SK-N-SH (cell line): ENCODE measurements at regions not wholly inside any gene's neighbourhood (a gene's known extent, or its start where the extent isn't known, plus 50 kb on each side); places are given as distances from the start of the nearest gene placed in this dataset.

Experiments used
- CTCF ChIA-PET: fragments of 300-600, 350-600 bp; formaldehyde crosslinking; extraction: SDS; loops from one replicate; lab custom pipeline; 2021; lab: Yijun Ruan, JAX
- POLR2A ChIA-PET: fragments of 350-600 bp; sonication (Branson Sonifier 250); formaldehyde crosslinking; extraction: SDS; loops from one replicate; lab custom pipeline; 2020; ENCODE audit warnings: antibody characterized with exemption, inconsistent platforms; lab: Yijun Ruan, JAX
- DNase-seq: peaks from one replicate; pipeline ENCODE4 v3.0.0; 2012
- H2AFZ ChIP-seq: fragments of 200-600 bp; sonication (generic); 2 replicates; pipeline ENCODE4 v1.8.1; 2016; ENCODE audit warnings: antibody characterized with exemption, mild to moderate bottlenecking, low read depth
- H3F3A ChIP-seq: fragments of 200-600 bp; sonication (generic); replicated peaks from 2 replicates; pipeline ENCODE3; 2016; ENCODE audit warnings: antibody characterized with exemption, mild to moderate bottlenecking; ENCODE audit not compliant: insufficient read depth
- H3K27ac ChIP-seq, 2 experiments: fragments of 200-500 bp in 1 of 2; fragments of 200-600 bp in 1 of 2; sonication (Bioruptor generic) in 1 of 2; sonication (generic), shearing (Covaris generic) in 1 of 2; 2 replicates each; pipeline versions ENCODE4 v1.5.1 to v1.6.1; 2014 to 2016; ENCODE audit warnings: low read depth in 2 of 2, inconsistent platforms in 1 of 2, low read length in 1 of 2, mild to moderate bottlenecking in 1 of 2, mixed read lengths in 1 of 2
- H3K27me3 ChIP-seq: fragments of 200-600 bp; sonication (generic), shearing (Covaris generic); 2 replicates; pipeline ENCODE4 v1.6.1; 2016; ENCODE audit warnings: mixed run types; ENCODE audit not compliant: insufficient read depth
- H3K36me3 ChIP-seq, 2 experiments: fragments of 200-500 bp in 1 of 2; fragments of 200-600 bp in 1 of 2; sonication (Bioruptor generic) in 1 of 2; sonication (generic) in 1 of 2; replicated peaks in 1 of 2; 2 replicates each; pipeline versions ENCODE3 to v1.5.1; 2014 to 2016; ENCODE audit warnings: low read length in 1 of 2, mild to moderate bottlenecking in 1 of 2; ENCODE audit not compliant: insufficient read depth in 2 of 2, control insufficient read depth in 1 of 2
- H3K4me1 ChIP-seq, 2 experiments: fragments of 200-500 bp in 1 of 2; fragments of 200-600 bp in 1 of 2; sonication (Bioruptor generic) in 1 of 2; sonication (generic), shearing (Covaris generic) in 1 of 2; 2 replicates each; pipeline versions ENCODE4 v1.5.1 to v1.6.1; 2014 to 2016; ENCODE audit warnings: low read depth in 1 of 2, low read length in 1 of 2, mixed run types in 1 of 2; ENCODE audit not compliant: insufficient read depth in 2 of 2, control insufficient read depth in 1 of 2
- H3K4me2 ChIP-seq: fragments of 200-600 bp; sonication (generic), shearing (Covaris generic); 2 replicates; pipeline ENCODE4 v1.6.1; 2017; ENCODE audit warnings: mixed run types
- H3K4me3 ChIP-seq, 2 experiments: fragments of 200-500 bp in 1 of 2; fragments of 200-600 bp in 1 of 2; sonication (Bioruptor generic) in 1 of 2; sonication (generic), shearing (Covaris generic) in 1 of 2; 2 replicates each; pipeline versions ENCODE4 v1.5.1 to v1.8.1; 2014 to 2016; ENCODE audit warnings: low read depth in 2 of 2, inconsistent platforms in 1 of 2, low read length in 1 of 2, mild to moderate bottlenecking in 1 of 2, mixed read lengths in 1 of 2, moderate library complexity in 1 of 2
- H3K79me2 ChIP-seq: fragments of 200-600 bp; sonication (generic); 2 replicates; pipeline ENCODE4 v1.8.1; 2017; ENCODE audit warnings: mild to moderate bottlenecking; ENCODE audit not compliant: insufficient read depth
- H3K9ac ChIP-seq: fragments of 200-600 bp; sonication (generic); 2 replicates; pipeline ENCODE4 v1.6.1; 2017; ENCODE audit warnings: mixed run types
- H3K9me2 ChIP-seq: fragments of 200-600 bp; sonication (generic); 2 replicates; pipeline ENCODE4 v1.6.1; 2017; ENCODE audit warnings: mixed run types
- H3K9me3 ChIP-seq: fragments of 200-600 bp; sonication (generic); 2 replicates; pipeline ENCODE4 v1.6.1; 2017; ENCODE audit warnings: mixed run types, mild to moderate bottlenecking, moderate library complexity
- H4K20me1 ChIP-seq: fragments of 200-600 bp; sonication (generic); 2 replicates; pipeline ENCODE4 v1.6.1; 2017; ENCODE audit warnings: mild to moderate bottlenecking, mixed run types; ENCODE audit not compliant: insufficient read depth
- CHD2 ChIP-seq: fragments of 150-350 bp; IDR thresholded peaks from 2 replicates; pipeline ENCODE4 v1.6.1; 2018; ENCODE audit warnings: low read length; ENCODE audit not compliant: partially characterized antibody
- EZH2phosphoT487 ChIP-seq: fragments of 200-600 bp; sonication (generic); IDR thresholded peaks from 2 replicates; pipeline ENCODE4 v1.6.1; 2017; ENCODE audit warnings: low read depth, mixed run types, mild to moderate bottlenecking, antibody characterized with exemption, moderate library complexity, borderline replicate concordance
- FOXM1 ChIP-seq: IDR thresholded peaks from 2 replicates; pipeline ENCODE4 v1.4.0; 2012; ENCODE audit warnings: low read depth, mild to moderate bottlenecking
- MEF2A ChIP-seq: IDR thresholded peaks from 2 replicates; pipeline ENCODE4 v1.4.0; 2012; ENCODE audit warnings: low read depth, borderline replicate concordance
- MXI1 ChIP-seq: IDR thresholded peaks from 2 replicates; pipeline ENCODE4 v1.6.1; 2012; ENCODE audit warnings: mild to moderate bottlenecking, low read depth, low read length, improper control_type of control experiment
- NFIC ChIP-seq: IDR thresholded peaks from 2 replicates; pipeline ENCODE4 v1.4.0; 2012; ENCODE audit warnings: borderline replicate concordance
- POLR2AphosphoS5 ChIP-seq: IDR thresholded peaks from 2 replicates; pipeline ENCODE4 v1.6.1; 2012; ENCODE audit warnings: low read depth, low read length
- RCOR1 ChIP-seq: fragments of 150-350 bp; IDR thresholded peaks from 2 replicates; pipeline ENCODE4 v1.6.1; 2017; ENCODE audit warnings: antibody characterized with exemption, low read length
- SIN3A ChIP-seq: IDR thresholded peaks from 2 replicates; pipeline ENCODE4 v1.6.1; 2012; ENCODE audit warnings: low read depth, mild to moderate bottlenecking, low read length, moderate library complexity, borderline replicate concordance
- YY1 ChIP-seq: IDR thresholded peaks from 2 replicates; pipeline ENCODE4 v1.4.0; 2012; ENCODE audit warnings: low read depth, mild to moderate bottlenecking
- WGBS: methylation state at CpG from one replicate; pipeline ENCODE4 v1.1.6; 2017; ENCODE audit warnings: low lambda C conversion rate; 5-methylcytosine and 5-hydroxymethylcytosine counted together
- TF ChIP-seq, protein P1 (sequence below): IDR thresholded peaks from 2 replicates; pipeline ENCODE4 v1.4.0; 2012; ENCODE audit warnings: low read depth, borderline replicate concordance
- TF ChIP-seq, protein P2 (sequence below): IDR thresholded peaks from 2 replicates; pipeline ENCODE4 v1.4.0; 2012; ENCODE audit warnings: low read depth, borderline replicate concordance
- TF ChIP-seq, protein P3 (sequence below): IDR thresholded peaks from 2 replicates; pipeline ENCODE4; 2012
- TF ChIP-seq, protein P4 (sequence below): IDR thresholded peaks from 2 replicates; pipeline ENCODE4 v1.6.1; 2012; ENCODE audit warnings: mild to moderate bottlenecking, low read depth, low read length, moderate library complexity
- TF ChIP-seq, protein P5 (sequence below): fragments of 200-600 bp; sonication (generic); IDR thresholded peaks from 2 replicates; pipeline ENCODE4 v1.6.1; 2017; ENCODE audit warnings: antibody characterized with exemption, mild to moderate bottlenecking, moderate library complexity
- TF ChIP-seq, protein P6 (sequence below): fragments of 150-350 bp; IDR thresholded peaks from 2 replicates; pipeline ENCODE4 v1.6.1; 2017; ENCODE audit warnings: antibody characterized with exemption, low read length, low read depth, borderline replicate concordance

DNA sequence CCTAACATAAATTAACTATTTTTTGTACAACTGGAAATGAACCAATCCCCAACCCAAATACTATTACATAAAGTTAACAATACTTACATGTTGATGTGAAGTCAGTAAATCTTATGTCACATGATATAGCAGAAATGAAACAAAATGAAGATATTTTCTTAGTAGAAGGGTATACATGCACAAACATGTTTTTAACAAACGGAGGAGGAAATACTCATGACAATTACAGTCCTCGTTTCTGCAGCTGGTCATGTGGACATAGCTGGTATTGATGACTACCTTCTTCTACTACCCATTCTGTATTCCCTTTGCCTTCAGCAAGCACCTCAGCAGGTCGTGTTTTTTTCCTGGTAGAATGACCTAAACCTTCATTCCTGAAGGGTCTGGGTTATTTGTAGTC, 252.3 kb downstream of the HTR7 start (continued):
- TF ChIP-seq FOXM1: no peak
- TF ChIP-seq, protein P1, sequence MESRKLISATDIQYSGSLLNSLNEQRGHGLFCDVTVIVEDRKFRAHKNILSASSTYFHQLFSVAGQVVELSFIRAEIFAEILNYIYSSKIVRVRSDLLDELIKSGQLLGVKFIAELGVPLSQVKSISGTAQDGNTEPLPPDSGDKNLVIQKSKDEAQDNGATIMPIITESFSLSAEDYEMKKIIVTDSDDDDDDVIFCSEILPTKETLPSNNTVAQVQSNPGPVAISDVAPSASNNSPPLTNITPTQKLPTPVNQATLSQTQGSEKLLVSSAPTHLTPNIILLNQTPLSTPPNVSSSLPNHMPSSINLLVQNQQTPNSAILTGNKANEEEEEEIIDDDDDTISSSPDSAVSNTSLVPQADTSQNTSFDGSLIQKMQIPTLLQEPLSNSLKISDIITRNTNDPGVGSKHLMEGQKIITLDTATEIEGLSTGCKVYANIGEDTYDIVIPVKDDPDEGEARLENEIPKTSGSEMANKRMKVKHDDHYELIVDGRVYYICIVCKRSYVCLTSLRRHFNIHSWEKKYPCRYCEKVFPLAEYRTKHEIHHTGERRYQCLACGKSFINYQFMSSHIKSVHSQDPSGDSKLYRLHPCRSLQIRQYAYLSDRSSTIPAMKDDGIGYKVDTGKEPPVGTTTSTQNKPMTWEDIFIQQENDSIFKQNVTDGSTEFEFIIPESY: no peak
- no peak for TF ChIP-seq MEF2A
- TF ChIP-seq POLR2AphosphoS5: no peak

DNA sequence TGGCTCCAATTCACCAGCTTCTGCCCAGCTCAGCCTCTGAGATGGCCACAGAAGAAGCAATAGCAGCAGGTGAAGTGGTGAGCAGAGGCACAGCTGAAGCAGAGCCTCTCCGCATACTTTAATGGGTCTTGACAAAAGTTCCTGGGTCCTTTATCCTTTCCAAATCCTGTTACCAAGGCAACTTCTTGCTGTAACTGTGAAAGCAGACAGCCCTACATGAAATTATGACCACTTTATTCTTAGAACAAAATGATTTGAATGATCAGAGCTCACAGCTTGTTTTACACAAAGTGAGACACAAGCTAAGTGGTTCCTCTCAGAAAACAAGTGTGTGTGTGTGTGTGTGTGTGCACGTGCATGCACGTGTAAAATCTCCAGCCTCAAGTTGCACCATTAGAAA, 245.6 kb downstream of the HTR7 start:
- no peak overlapping the region for H2AFZ ChIP-seq
- H4K20me1 ChIP-seq: no peaks in the 10 kb centered on the region
- H3K4me2 ChIP-seq: no peak overlapping the region
- CTCF ChIA-PET: no interaction called here
- WGBS: 7% methylated on average over 3 of the region's 3 CpGs
- H3K27ac ChIP-seq: no peak overlapping the region
- H3K27me3 ChIP-seq: no peaks in the 10 kb centered on the region
- no peak for DNase-seq
- H3F3A ChIP-seq: no peaks in the 10 kb centered on the region
- TF ChIP-seq EZH2phosphoT487: no peak
- no peak for TF ChIP-seq SIN3A
- TF ChIP-seq MXI1: no peak
- TF ChIP-seq, protein P2, sequence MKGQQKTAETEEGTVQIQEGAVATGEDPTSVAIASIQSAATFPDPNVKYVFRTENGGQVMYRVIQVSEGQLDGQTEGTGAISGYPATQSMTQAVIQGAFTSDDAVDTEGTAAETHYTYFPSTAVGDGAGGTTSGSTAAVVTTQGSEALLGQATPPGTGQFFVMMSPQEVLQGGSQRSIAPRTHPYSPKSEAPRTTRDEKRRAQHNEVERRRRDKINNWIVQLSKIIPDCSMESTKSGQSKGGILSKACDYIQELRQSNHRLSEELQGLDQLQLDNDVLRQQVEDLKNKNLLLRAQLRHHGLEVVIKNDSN: no peak
- TF ChIP-seq CHD2: no peak
- TF ChIP-seq NFIC: no peak
- TF ChIP-seq FOXM1: no peak
- TF ChIP-seq, protein P3, sequence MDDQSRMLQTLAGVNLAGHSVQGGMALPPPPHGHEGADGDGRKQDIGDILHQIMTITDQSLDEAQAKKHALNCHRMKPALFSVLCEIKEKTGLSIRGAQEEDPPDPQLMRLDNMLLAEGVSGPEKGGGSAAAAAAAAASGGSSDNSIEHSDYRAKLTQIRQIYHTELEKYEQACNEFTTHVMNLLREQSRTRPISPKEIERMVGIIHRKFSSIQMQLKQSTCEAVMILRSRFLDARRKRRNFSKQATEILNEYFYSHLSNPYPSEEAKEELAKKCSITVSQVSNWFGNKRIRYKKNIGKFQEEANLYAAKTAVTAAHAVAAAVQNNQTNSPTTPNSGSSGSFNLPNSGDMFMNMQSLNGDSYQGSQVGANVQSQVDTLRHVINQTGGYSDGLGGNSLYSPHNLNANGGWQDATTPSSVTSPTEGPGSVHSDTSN: no peak
- H3K79me2 ChIP-seq: no peaks in the 10 kb centered on the region
- no peaks in the 10 kb centered on the region for H3K36me3 ChIP-seq
- no peak overlapping the region for H3K9ac ChIP-seq
- H3K4me3 ChIP-seq: no peak overlapping the region
- POLR2A ChIA-PET: no interaction called here
- H3K4me1 ChIP-seq: no peaks in the 10 kb centered on the region
- no peaks in the 10 kb centered on the region for H3K9me2 ChIP-seq
- no peaks in the 10 kb centered on the region for H3K9me3 ChIP-seq

DNA sequence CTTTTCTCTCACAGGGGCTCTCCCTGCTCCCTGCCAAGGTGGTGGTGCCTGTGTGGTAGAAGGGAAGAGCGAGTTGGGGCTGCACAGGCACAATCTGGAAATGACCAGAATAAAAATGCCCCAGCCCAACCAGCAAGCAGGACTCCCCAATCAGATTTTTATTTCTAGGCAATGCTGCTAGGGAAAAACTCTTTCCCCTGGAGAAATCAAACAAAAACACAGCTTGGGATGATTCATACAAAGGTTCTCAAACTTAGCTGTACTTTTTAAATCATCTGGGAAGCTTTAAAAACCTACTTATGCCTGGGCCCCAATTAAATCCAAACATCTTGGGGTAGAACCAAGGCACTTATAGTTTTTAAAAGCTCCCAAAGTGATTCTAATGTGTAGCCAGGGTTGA, 243.2 kb downstream of the HTR7 start:
- Histone ChIP-seq H3K4me3 (no peak overlapping the region), H3K9ac (no peak overlapping the region), H3K9me3 (no peaks in the 10 kb centered on the region), H3K27ac (no peak overlapping the region), H3K79me2 (no peaks in the 10 kb centered on the region), H3K9me2 (no peaks in the 10 kb centered on the region), H3K4me2 (no peak overlapping the region), H2AFZ (no peak overlapping the region), H3F3A (no peaks in the 10 kb centered on the region), H4K20me1 (no peaks in the 10 kb centered on the region), H3K4me1 (no peaks in the 10 kb centered on the region), H3K27me3 (no peaks in the 10 kb centered on the region), H3K36me3 (no peaks in the 10 kb centered on the region)
- POLR2A ChIA-PET: no interaction called here
- no peak for TF ChIP-seq RCOR1
- TF ChIP-seq, protein P4, sequence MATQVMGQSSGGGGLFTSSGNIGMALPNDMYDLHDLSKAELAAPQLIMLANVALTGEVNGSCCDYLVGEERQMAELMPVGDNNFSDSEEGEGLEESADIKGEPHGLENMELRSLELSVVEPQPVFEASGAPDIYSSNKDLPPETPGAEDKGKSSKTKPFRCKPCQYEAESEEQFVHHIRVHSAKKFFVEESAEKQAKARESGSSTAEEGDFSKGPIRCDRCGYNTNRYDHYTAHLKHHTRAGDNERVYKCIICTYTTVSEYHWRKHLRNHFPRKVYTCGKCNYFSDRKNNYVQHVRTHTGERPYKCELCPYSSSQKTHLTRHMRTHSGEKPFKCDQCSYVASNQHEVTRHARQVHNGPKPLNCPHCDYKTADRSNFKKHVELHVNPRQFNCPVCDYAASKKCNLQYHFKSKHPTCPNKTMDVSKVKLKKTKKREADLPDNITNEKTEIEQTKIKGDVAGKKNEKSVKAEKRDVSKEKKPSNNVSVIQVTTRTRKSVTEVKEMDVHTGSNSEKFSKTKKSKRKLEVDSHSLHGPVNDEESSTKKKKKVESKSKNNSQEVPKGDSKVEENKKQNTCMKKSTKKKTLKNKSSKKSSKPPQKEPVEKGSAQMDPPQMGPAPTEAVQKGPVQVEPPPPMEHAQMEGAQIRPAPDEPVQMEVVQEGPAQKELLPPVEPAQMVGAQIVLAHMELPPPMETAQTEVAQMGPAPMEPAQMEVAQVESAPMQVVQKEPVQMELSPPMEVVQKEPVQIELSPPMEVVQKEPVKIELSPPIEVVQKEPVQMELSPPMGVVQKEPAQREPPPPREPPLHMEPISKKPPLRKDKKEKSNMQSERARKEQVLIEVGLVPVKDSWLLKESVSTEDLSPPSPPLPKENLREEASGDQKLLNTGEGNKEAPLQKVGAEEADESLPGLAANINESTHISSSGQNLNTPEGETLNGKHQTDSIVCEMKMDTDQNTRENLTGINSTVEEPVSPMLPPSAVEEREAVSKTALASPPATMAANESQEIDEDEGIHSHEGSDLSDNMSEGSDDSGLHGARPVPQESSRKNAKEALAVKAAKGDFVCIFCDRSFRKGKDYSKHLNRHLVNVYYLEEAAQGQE: no peak
- no peak for TF ChIP-seq YY1
- TF ChIP-seq, protein P5, sequence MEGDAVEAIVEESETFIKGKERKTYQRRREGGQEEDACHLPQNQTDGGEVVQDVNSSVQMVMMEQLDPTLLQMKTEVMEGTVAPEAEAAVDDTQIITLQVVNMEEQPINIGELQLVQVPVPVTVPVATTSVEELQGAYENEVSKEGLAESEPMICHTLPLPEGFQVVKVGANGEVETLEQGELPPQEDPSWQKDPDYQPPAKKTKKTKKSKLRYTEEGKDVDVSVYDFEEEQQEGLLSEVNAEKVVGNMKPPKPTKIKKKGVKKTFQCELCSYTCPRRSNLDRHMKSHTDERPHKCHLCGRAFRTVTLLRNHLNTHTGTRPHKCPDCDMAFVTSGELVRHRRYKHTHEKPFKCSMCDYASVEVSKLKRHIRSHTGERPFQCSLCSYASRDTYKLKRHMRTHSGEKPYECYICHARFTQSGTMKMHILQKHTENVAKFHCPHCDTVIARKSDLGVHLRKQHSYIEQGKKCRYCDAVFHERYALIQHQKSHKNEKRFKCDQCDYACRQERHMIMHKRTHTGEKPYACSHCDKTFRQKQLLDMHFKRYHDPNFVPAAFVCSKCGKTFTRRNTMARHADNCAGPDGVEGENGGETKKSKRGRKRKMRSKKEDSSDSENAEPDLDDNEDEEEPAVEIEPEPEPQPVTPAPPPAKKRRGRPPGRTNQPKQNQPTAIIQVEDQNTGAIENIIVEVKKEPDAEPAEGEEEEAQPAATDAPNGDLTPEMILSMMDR: no peak
- TF ChIP-seq, protein P6, sequence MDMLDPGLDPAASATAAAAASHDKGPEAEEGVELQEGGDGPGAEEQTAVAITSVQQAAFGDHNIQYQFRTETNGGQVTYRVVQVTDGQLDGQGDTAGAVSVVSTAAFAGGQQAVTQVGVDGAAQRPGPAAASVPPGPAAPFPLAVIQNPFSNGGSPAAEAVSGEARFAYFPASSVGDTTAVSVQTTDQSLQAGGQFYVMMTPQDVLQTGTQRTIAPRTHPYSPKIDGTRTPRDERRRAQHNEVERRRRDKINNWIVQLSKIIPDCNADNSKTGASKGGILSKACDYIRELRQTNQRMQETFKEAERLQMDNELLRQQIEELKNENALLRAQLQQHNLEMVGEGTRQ: no peak
- TF ChIP-seq MXI1: no peak
- DNase-seq: no peak
- WGBS: 18% methylated on average over 1 of the region's 1 CpG
- CTCF ChIA-PET: interaction anchor here (0.9 kb wide), 1 partner anchor 13 kb away, joined by 3 read pairs; no protein-coding TSS in a partner anchor
